Esophagus muscularis mucosa (tissue), 4 donors: ENCODE measurements at regions not wholly inside any gene's neighbourhood (a gene's known extent, or its start where the extent isn't known, plus 50 kb on each side); places are given as distances from the start of the nearest gene placed in this dataset.

Experiments used
- DNase-seq: peaks from one replicate; pipeline ENCODE4 v3.0.0-alpha.2; 2017; ENCODE audit errors: extremely low spot score
- H3K27ac ChIP-seq, 4 donors: fragments of 200-600 bp; sonication (generic); replicated peaks in 1 of 4; 1 replicate in 3 of 4; 2 replicates in 1 of 4; pipeline ENCODE4 v1.5.1; 2016 to 2019; ENCODE audit warnings: mild to moderate bottlenecking in 1 of 4
- H3K27me3 ChIP-seq, 4 donors: fragments of 200-600 bp; sonication (generic); one replicate each; pipeline versions ENCODE4 v1.5.1 to v1.6.0; 2016 to 2019
- H3K36me3 ChIP-seq, 4 donors: fragments of 200-600 bp; sonication (generic); one replicate each; pipeline ENCODE4 v1.5.1; 2016 to 2019
- H3K4me1 ChIP-seq, 4 donors: fragments of 200-600 bp; sonication (generic); one replicate each; pipeline ENCODE4 v1.5.1; 2016 to 2019
- H3K4me3 ChIP-seq, 4 donors: fragments of 200-600 bp; sonication (generic); 1 replicate in 2 of 4; 2 replicates in 2 of 4; pipeline ENCODE4 v1.5.1; 2016 to 2019; ENCODE audit warnings: mild to moderate bottlenecking in 4 of 4, moderate library complexity in 1 of 4
- H3K9me3 ChIP-seq, 4 donors: fragments of 200-600 bp; sonication (generic); 1 replicate in 3 of 4; 2 replicates in 1 of 4; pipeline ENCODE4 v1.5.1; 2016 to 2019
- EP300 ChIP-seq: sonication (generic); formaldehyde crosslinking; IDR thresholded peaks from one replicate; pipeline ENCODE4 v1.6.1; 2017; ENCODE audit warnings: antibody characterized with exemption
- POLR2A ChIP-seq: fragments of 450-650 bp; IDR thresholded peaks from one replicate; pipeline ENCODE4 v1.6.1; 2017; ENCODE audit warnings: antibody characterized with exemption, moderate library complexity, mild to moderate bottlenecking, low read depth
- POLR2AphosphoS5 ChIP-seq, 2 donors: sonication (generic); formaldehyde crosslinking; IDR thresholded peaks; one replicate each; pipeline ENCODE4 v1.6.1; 2017; ENCODE audit warnings: antibody characterized with exemption in 2 of 2
- WGBS: methylation state at CpG from one replicate; pipeline ENCODE4 v1.1.5; 2018; 5-methylcytosine and 5-hydroxymethylcytosine counted together
- intact Hi-C: fragments of 100-400 bp; cut with DNase I; formaldehyde crosslinking; loops from one replicate; pipeline ENCODE4 v1.15.1; 2023
- TF ChIP-seq, protein P1 (sequence below), 3 experiments: fragments of 200-600 bp in 2 of 3; fragments of 450-650 bp in 1 of 3; sonication (generic) in 2 of 3; IDR thresholded peaks; one replicate each; pipeline ENCODE4 v1.5.1; 2017 to 2019; ENCODE audit warnings: antibody characterized with exemption in 3 of 3, mild to moderate bottlenecking in 2 of 3, moderate library complexity in 1 of 3

DNA sequence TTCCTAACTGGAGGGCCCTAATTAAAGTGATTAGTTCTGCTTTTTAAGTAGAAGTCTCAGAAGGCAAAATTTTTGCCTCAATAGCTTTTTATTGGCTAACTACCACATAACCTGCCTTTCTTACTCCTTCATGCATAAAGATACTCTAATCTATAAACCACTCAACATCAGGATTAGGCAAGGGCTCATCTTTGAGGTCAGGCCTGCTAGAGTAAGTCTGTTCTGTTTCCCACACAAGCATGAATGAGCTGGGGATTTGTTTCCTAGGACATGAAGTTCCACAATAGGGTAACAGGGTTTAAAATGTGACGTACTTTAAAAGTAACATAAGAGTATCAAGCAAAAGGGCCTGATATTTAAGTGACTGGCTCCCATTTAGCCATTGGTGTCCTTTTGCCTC, 522.7 kb upstream of the TYRP1 start:
- no peaks in the 10 kb centered on the region for H3K4me1 ChIP-seq

DNA sequence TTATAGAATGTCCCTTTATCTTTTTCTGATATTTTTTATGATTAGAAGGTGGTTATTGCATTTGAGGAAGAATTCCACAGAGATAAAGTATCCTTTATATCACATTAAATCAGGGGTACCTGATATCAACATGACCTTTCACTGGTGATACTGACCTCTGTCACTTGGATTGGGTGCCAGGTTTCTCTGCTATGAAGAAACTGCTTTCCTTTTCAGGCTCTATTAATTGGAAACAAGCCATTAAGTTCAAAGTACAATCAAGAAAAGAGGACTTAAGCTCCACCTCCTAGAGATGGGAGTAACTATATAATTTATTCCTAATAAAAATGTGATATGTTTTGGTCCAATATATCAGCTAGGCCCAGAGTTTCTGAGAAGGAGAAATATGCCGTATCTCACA, 514.6 kb upstream of the TYRP1 start:
- Histone ChIP-seq H3K9me3 (no peaks in the 10 kb centered on the region), H3K4me1 (no peaks in the 10 kb centered on the region), H3K27me3 (no peaks in the 10 kb centered on the region), H3K36me3 (no peaks in the 10 kb centered on the region), H3K27ac (no peak overlapping the region), H3K4me3 (no peak overlapping the region)
- WGBS = 68% methylated on average over 1 of the region's 1 CpG
- intact Hi-C loops = no loop called here
- TF ChIP-seq EP300 (no peak), POLR2A (no peak), POLR2AphosphoS5 (IDR thresholded peaks at IDR 0.05) (no peak)
- TF ChIP-seq, protein P1, sequence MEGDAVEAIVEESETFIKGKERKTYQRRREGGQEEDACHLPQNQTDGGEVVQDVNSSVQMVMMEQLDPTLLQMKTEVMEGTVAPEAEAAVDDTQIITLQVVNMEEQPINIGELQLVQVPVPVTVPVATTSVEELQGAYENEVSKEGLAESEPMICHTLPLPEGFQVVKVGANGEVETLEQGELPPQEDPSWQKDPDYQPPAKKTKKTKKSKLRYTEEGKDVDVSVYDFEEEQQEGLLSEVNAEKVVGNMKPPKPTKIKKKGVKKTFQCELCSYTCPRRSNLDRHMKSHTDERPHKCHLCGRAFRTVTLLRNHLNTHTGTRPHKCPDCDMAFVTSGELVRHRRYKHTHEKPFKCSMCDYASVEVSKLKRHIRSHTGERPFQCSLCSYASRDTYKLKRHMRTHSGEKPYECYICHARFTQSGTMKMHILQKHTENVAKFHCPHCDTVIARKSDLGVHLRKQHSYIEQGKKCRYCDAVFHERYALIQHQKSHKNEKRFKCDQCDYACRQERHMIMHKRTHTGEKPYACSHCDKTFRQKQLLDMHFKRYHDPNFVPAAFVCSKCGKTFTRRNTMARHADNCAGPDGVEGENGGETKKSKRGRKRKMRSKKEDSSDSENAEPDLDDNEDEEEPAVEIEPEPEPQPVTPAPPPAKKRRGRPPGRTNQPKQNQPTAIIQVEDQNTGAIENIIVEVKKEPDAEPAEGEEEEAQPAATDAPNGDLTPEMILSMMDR (IDR thresholded peaks at IDR 0.05) = no peak
- no peak for DNase-seq

More for the DNA sequence above, 522.7 kb upstream of the TYRP1 start:
- Histone ChIP-seq H3K27me3 (no peaks in the 10 kb centered on the region), H3K4me3 (no peak overlapping the region), H3K36me3 (no peaks in the 10 kb centered on the region), H3K9me3 (no peaks in the 10 kb centered on the region), H3K27ac (no peak overlapping the region)
- intact Hi-C loops = no loop called here
- WGBS = 95% methylated on average over 1 of the region's 1 CpG
- TF ChIP-seq POLR2A (no peak), POLR2AphosphoS5 (IDR thresholded peaks at IDR 0.05) (no peak), EP300 (no peak)
- TF ChIP-seq, protein P1 (IDR thresholded peaks at IDR 0.05) = no peak
- no peak for DNase-seq

DNA sequence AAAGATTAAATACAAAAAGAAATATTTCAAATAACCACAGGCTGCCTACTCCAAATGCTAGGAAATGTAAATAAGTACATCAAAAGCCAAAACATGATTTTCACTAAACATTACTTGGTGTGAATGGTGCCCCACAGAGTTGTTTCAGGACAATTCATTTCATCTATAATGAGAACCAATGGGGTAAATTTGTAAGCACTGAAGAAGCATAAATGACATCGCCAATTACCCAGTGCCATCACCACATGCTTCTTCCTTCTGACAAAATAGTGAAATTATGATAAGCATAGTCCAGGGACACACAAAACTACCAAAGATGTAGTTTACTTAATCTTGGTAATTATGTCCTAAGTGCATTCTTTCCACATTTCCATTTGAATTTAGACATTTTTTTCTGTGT, 510.4 kb upstream of the TYRP1 start:
- Histone ChIP-seq H3K27ac (no peak overlapping the region), H3K4me3 (no peak overlapping the region), H3K36me3 (no peaks in the 10 kb centered on the region), H3K27me3 (no peaks in the 10 kb centered on the region), H3K4me1 (no peaks in the 10 kb centered on the region), H3K9me3 (no peaks in the 10 kb centered on the region)
- TF ChIP-seq POLR2A (no peak), POLR2AphosphoS5 (IDR thresholded peaks at IDR 0.05) (no peak), EP300 (no peak)
- TF ChIP-seq, protein P1 (IDR thresholded peaks at IDR 0.05) = no peak
- intact Hi-C loops = no loop called here
- 95% methylated on average over 1 of the region's 1 CpG for WGBS
- DNase-seq = no peak

DNA sequence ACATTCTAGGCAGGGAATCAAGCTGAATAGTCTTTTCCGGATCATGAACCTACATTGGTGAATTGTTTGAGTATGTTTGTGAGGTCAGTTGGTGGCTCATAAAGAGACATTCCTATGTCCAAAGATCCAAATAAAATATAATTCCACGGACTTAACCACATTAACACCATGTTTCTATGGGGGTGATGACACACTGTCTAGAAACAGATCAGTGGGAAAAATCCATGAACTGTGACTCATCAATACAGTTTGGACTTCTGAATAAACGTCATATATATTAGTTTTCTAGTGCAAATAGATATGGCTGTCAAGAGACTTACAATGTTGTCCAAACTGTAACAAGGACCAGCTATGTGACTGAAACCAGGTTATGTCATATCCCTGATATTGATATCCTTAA, 509.9 kb upstream of the TYRP1 start:
- intact Hi-C loops = no loop called here
- no peaks in the 10 kb centered on the region for H3K4me1 ChIP-seq
- no peak for DNase-seq
- 80% methylated on average over 3 of the region's 3 CpGs for WGBS
- no peaks in the 10 kb centered on the region for H3K9me3 ChIP-seq
- H3K27me3 ChIP-seq = no peaks in the 10 kb centered on the region
- no peak overlapping the region for H3K27ac ChIP-seq
- H3K4me3 ChIP-seq = no peak overlapping the region
- TF ChIP-seq, protein P1 (IDR thresholded peaks at IDR 0.05) = no peak
- TF ChIP-seq EP300 = no peak
- no peak for TF ChIP-seq POLR2A
- TF ChIP-seq POLR2AphosphoS5 (IDR thresholded peaks at IDR 0.05) = no peak
- H3K36me3 ChIP-seq = no peaks in the 10 kb centered on the region

DNA sequence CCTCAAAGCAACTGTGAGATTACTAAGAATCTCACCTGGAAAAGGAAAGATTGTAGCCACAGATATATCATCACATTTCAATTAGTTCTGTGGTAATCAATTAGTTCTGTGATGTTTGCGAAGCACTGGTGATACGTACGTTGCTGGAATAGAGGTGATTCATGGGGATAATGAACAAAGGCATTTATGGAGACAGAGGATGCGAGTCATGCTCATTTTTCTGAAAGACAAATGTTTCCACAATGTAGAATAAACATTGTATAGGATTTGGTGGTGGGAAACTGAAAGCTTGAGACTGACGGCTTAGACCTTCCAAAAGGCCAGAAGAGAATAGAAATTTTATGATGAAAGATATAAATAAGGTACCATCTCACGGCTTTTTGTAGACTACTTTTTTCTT, 507.3 kb upstream of the TYRP1 start:
- no peak for DNase-seq
- Histone ChIP-seq H3K36me3 (no peaks in the 10 kb centered on the region), H3K4me1 (no peaks in the 10 kb centered on the region), H3K9me3 (no peaks in the 10 kb centered on the region), H3K27me3 (no peaks in the 10 kb centered on the region), H3K4me3 (no peak overlapping the region), H3K27ac (no peak overlapping the region)
- intact Hi-C loops = no loop called here
- TF ChIP-seq EP300 (no peak), POLR2A (no peak), POLR2AphosphoS5 (IDR thresholded peaks at IDR 0.05) (no peak)
- TF ChIP-seq, protein P1 (IDR thresholded peaks at IDR 0.05) = no peak
- WGBS = 59% methylated on average over 6 of the region's 6 CpGs
